HEK293 (cell line): ENCODE measurements at regions not wholly inside any gene's neighbourhood (a gene's known extent, or its start where the extent isn't known, plus 50 kb on each side); places are given as distances from the start of the nearest gene placed in this dataset.

Experiments
- CTCF ChIP-seq: fragments of 450-650 bp; formaldehyde crosslinking; IDR thresholded peaks from 2 replicates; pipeline ENCODE4 v1.5.1; 2016; ENCODE audit warnings: missing biosample characterization, missing genetic modification characterization
- KLF10 ChIP-seq: fragments of 450-650 bp; IDR thresholded peaks from 2 replicates; pipeline ENCODE4 v1.5.1; 2018; ENCODE audit warnings: missing biosample characterization, mild to moderate bottlenecking, missing genetic modification characterization
- PRDM6 ChIP-seq: fragments of 450-650 bp; formaldehyde crosslinking; IDR thresholded peaks from 2 replicates; pipeline ENCODE4 v1.5.1; 2017; ENCODE audit warnings: missing biosample characterization, missing genetic modification characterization
- REST ChIP-seq: fragments of 450-650 bp; formaldehyde crosslinking; IDR thresholded peaks from 2 replicates; pipeline ENCODE4 v1.5.1; 2016; ENCODE audit warnings: missing biosample characterization, missing genetic modification characterization
- SCRT2 ChIP-seq: fragments of 450-650 bp; formaldehyde crosslinking; IDR thresholded peaks from 2 replicates; pipeline ENCODE4 v1.5.1; 2016; ENCODE audit warnings: missing biosample characterization, missing genetic modification characterization
- WT1 ChIP-seq: fragments of 450-650 bp; formaldehyde crosslinking; IDR thresholded peaks from 2 replicates; pipeline ENCODE4 v1.5.1; 2016; ENCODE audit warnings: missing biosample characterization, missing genetic modification characterization
- YY1 ChIP-seq: fragments of 450-650 bp; formaldehyde crosslinking; IDR thresholded peaks from 2 replicates; pipeline ENCODE4 v1.5.1; 2018; ENCODE audit warnings: missing biosample characterization, missing genetic modification characterization
- ZBTB26 ChIP-seq: fragments of 450-650 bp; formaldehyde crosslinking; optimal IDR thresholded peaks from 2 replicates; pipeline ENCODE3; 2016; ENCODE audit warnings: missing biosample characterization, mild to moderate bottlenecking, missing genetic modification characterization
- ZNF133 ChIP-seq: fragments of 450-650 bp; formaldehyde crosslinking; IDR thresholded peaks from 2 replicates; pipeline ENCODE4 v1.5.1; 2016; ENCODE audit warnings: missing biosample characterization, missing genetic modification characterization
- ZNF184 ChIP-seq: fragments of 450-650 bp; IDR thresholded peaks from 2 replicates; pipeline ENCODE4 v1.5.1; 2018; ENCODE audit warnings: missing biosample characterization, mild to moderate bottlenecking, missing genetic modification characterization
- ZNF521 ChIP-seq: fragments of 450-650 bp; formaldehyde crosslinking; IDR thresholded peaks from 2 replicates; pipeline ENCODE4 v1.5.1; 2017; ENCODE audit warnings: missing biosample characterization, mild to moderate bottlenecking, missing genetic modification characterization
- ZNF558 ChIP-seq: fragments of 450-650 bp; formaldehyde crosslinking; IDR thresholded peaks from 2 replicates; pipeline ENCODE4 v1.5.1; 2016; ENCODE audit warnings: missing biosample characterization, missing genetic modification characterization
- ZNF626 ChIP-seq: fragments of 450-650 bp; sonication (Bioruptor Pico); formaldehyde crosslinking; IDR thresholded peaks from 2 replicates; pipeline ENCODE4 v1.5.1; 2018; ENCODE audit warnings: missing biosample characterization, missing genetic modification characterization, inconsistent platforms
- ZSCAN5A ChIP-seq: fragments of 450-650 bp; formaldehyde crosslinking; IDR thresholded peaks from 2 replicates; pipeline ENCODE4 v1.5.1; 2016; ENCODE audit warnings: missing biosample characterization, missing genetic modification characterization

GRCh38 chr3:55124371-55124770 lies 196.5 kb upstream of the LRTM1 start:
- TF ChIP-seq PRDM6 (tag by site-specific recombination), result no peak
- TF ChIP-seq CTCF (tag by site-specific recombination), result no peak
- TF ChIP-seq SCRT2, result no peak
- no peak for TF ChIP-seq ZNF133 (tag by site-specific recombination)
- TF ChIP-seq YY1, result no peak
- TF ChIP-seq ZNF184 (tag by site-specific recombination), result no peak
- TF ChIP-seq REST (tag by site-specific recombination), result no peak
- TF ChIP-seq ZNF521 (tag by site-specific recombination), result no peak
- no peak for TF ChIP-seq WT1 (tag by site-specific recombination)
- TF ChIP-seq ZNF558 (tag by site-specific recombination), result no peak
- TF ChIP-seq ZNF626 (tag by site-specific recombination), result no peak
- no peak for TF ChIP-seq KLF10 (tag by site-specific recombination)
- TF ChIP-seq ZSCAN5A (tag by site-specific recombination), result no peak
- TF ChIP-seq ZBTB26 (tag by site-specific recombination), result no peak
